NCI-H526 treated with DMSO at 0.1 percent for 48 hours (cell line): ENCODE measurements at regions not wholly inside any gene's neighbourhood (a gene's known extent, or its start where the extent isn't known, plus 50 kb on each side); places are given as distances from the start of the nearest gene placed in this dataset.

Experiments
- DNase-seq: peaks from one replicate; lab custom pipeline; 2025; lab: John Stamatoyannopoulos, UW

DNA sequence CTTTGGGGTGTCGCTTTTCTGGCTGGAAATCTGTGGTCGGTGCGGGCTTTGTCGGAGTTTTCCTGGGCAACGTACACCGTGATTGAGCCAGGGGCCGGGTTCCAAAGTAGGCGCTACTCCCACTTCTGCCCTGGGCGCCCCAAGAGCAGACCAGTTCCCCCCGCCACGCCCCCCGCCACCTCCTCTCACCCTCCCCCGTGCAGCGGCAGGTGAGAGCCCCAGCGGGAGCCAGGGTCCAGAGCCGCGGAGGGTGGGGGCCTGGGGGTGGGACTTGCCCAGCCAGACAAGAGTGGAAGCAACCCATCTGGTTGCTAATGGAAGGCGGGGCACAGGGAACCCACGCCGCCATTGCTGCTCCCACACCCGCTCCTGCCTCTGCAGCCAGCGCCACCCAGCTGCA, 2195.9 kb downstream of the PCDH9 start:
- DNase-seq = no peak

DNA sequence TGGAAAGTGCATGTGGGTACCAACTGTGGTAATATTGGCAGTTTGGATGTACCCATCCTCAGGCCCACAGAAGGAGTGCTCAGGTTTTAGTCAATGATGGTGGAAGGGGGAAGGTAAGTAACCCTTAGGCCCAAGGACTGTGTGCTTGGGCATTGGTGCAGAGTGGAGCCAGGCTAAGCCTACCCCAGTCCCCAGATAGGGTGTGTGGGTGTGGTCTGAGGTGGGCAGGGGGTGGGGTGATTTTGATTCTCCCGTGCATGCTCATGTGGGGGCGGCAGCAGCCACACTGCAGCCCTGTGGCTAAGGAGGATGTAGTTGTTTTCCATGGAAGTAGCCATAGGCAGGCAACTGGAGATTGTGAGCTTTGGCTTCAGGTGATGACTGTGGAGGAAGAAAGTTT, 2197.3 kb downstream of the PCDH9 start:
- no peak for DNase-seq

DNA sequence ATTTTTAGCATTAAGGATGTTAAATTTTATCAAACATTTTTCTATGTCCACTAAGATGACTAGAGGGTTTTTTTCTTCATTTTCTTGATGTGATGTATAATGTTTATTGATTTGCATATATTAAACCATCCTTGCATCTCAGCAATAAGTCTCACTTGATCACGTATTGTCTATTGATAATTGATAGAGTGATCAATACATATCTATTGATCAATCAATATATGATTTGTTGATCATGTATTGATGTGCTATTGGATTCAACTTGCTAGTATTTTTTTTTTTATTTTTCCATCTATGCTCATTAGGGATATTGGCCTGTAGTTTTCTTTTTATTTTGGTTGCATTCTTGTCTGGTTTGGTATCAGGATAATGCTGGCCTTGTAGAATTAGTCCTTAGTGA, 2202.0 kb downstream of the PCDH9 start:
- DNase-seq = no peak

DNA sequence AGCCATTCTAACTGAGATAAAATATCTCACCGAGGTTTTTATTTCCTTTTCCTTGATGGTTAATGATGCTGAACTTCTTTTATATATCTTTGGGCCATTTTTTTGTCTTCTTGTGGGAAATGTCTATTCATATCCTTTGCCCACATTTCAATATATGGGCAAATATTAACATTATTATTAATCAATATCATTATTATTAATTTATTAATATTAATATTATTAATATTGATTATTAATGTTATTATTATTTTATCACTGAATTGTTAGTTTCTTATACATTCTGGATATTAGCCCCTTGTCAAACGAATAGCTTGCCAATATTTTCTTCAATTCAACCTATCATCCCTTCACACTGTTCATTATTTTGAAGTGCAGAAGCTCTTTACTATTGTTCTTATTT, 2203.6 kb downstream of the PCDH9 start:
- no peak for DNase-seq

DNA sequence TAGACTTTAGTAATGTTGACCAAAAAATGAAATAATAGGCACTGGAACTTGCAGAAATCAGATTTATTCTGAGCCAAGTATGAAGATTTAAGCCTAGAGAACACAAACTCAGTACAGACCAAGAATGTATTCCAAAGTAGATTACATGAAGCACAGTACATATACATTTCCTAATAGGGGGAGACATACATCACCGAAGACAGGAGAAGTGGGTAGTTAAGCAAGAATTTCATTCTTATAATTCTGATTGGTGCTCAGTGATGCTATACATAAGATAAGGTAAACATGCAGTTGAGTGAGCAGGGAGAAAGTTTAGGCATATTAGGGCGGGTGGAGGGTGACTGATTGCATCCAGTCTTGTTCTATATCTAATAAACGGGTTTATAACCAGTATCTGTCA, 2218.8 kb downstream of the PCDH9 start:
- no peak for DNase-seq

DNA sequence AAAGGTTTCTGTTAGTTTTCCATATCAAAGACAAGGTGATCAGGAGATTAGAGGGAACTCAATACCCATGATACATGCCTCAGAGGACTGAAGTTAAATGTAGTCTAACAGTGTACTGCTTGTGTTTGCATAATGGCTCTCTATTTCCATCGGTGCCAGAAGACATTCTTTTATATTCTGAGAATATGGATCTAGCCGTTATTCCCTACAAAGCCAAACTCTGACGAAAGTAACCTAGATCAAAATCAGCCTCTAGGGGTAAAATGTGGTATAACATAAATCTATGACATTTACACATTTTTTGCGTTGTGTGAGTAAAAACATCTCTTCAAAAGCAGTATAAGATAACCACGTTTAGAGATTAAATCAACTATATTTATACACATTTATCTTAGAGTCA, 2232.7 kb downstream of the PCDH9 start:
- no peak for DNase-seq

DNA sequence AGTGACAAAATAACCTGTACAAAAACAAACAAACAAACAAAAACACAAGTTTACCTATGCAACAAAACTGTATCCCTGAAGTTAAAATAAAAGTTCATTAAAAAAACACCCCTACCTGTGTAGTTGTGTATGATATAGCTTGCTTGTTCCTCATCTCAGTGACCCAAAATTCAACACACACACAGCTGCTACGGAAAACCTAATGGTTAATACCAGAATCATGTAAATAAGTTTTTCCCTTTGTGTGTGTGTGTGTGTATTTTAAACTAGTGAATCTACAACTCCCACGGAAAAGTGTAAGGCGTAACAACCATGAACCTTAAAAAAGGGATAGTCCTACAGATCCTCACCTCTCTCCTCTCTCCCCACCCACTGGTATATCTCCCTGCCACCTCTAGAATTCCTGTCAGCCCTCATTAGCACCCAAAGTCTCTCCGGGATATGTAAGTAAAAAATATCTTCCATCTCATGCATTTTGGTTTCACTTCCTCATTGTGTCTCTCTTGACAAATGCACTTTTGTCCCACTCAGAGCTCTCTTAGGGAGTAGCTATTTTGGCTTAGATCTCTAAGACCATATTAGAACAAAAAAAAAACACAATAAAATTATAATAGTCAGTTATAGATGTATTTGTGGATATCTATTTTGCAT, 2236.5 kb downstream of the PCDH9 start:
- no peak for DNase-seq

DNA sequence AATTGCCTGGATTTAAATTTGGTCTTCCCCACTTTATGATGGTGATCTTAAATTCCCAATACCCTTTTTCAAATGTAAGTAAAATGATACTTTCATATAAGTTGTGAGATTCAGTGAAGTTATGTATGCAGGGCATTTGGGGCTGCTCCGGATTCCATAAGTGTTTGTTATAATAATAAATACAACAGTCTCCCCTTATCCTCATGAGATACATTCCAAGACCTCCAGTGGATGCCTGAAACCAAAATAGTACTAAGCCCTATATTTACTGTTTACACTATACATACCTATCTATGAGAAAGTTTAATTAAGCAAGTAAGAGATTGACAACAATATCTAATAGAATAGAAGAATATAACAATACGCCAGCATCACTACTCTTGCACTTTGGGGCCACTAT, 2237.8 kb downstream of the PCDH9 start:
- DNase-seq = no peak

DNA sequence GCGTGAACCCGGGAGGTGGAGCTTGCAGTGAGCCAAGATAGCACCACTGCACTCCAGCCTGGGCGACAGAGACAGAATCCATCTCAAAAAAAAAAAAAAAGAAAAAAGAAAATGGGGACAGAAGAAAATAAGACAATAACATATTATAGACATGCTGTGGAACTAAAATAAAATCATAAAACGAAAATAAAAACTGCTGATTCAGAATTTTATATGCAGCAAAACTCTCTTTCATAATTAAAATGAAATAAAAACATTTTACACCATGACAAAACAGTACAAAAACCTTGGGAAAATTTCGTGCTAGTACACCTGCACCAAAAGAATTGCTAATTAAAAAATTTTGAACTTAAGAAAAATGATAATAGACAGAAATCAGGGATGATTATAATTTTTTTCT, 2245.1 kb downstream of the PCDH9 start:
- DNase-seq = no peak

DNA sequence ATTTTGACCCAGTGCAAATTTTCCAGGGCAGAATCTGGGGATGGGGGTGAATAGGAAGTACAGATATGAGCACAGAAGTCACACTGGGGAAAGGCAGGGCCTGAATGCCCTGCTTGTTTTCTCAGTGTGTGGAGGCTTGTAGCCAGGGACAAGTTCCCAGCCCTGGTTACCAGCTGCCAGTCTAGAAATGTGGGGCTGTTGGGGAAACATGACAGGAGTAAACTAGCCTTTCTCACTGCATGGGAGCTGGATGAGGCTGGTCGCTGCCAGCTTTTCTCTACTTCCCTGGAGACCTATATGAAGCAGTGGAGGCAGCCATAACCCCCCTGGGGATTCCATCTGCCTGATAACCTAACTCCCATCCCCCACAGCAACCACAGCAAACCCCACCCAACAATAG, 2267.7 kb downstream of the PCDH9 start:
- no peak for DNase-seq

DNA sequence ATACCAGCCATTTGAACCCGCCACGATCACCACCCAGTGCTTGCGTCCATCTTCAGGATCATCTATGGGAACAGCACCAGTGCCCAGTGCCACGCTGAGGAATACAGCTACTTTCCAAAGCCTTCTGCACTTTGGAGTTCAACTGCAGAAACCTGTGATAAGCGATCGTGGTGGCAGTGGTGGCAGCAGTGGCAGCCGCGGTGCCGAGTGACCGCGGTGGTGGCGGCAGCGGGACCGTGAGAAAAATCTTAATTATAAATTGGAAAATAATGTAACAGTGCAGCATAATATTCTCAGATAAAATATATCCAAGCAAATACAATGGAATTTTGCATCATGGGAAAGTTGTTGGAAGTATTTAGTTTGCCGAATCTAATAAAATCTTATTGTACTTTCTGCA, 2270.9 kb downstream of the PCDH9 start:
- DNase-seq = no peak

DNA sequence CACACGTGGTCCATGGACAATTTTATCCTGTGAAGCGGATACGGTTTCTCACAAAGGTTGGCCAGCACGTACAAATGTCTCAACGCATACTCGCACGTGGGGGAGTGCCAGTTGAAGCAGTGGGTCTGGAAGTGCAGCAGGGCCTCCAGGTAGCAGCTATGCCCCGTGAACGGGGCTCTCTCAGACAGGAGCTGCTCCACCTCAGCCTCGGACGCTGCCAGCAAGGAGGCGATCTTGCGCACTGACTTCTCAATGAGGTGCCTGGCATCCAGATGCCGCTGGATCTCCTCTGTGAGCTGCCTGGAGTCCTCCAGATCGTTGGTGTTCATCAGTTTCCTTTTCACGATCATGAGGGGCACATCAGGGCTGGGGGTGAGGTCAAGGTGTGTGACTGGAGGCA, 2272.0 kb downstream of the PCDH9 start:
- DNase-seq = no peak

DNA sequence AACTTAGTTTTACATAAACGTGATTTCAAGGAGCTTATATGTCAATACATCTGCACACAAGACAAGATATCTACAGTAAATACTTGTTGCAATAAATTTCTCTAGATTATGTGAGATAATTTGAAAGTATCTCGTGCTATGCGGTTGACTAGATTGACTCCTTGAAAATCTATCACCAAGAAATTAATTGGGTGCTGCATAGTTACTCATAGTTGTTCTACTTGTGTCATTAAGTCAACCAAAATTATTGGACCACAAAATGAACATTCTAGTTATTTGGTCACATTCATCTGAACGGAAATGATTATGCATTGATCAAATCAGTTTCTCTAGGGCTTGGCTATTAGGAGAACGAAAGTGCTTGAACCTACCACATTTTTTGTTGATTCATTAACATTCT, 2291.5 kb downstream of the PCDH9 start:
- no peak for DNase-seq

DNA sequence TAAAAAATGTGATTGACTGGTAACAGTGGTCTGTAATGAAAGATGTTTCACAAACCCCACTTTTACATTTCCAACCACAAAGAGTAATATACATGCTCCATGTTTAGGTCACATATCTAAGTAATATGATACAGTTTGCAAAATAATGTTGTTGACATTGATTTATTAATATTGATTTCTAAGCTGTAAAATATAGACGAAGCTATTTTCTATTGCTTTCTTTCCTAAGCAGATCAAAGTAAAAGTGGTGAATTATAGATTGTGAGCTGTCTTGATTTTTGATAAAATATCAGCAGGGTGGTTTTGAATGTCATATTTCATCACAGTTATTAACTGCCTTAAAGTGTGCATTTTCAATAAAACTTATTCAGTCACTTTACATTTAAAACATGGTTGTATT, 2292.8 kb downstream of the PCDH9 start:
- no peak for DNase-seq

DNA sequence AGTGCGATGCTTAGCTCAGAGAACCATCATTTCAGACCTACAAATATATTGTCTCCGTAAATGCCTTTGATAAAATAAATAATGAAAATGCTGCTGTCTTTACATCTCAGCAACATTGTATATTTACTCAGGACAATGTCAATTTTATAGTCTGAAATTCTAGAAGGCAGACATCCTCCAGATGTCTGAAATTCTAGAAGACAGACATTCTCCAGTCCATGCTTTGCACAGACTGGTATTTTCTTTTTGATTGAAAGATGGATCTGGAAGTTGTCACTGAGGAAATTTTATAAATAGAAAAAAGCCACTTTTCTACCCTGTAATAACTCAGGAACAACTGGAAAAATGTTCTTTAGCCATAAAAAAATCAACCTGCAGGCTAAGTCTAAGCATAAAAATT, 2293.3 kb downstream of the PCDH9 start:
- DNase-seq = no peak

DNA sequence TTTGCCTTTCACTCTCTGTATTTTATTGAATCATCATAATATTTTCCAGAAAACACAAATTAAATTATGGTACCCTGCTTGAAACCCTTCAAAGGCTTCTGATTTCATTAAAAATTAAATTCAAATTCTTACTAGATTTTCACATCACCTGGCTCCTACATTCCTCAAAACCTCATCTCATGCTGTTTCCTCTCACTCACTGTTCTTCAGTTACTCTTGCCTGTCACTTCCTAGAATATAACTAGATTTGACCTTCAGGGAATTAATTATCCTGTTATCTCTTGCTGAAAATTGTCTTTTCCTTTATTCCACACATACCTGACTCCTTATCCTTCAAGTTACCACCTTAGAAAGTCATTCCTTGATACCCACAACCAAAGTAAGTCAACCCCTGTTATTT, 2294.7 kb downstream of the PCDH9 start:
- no peak for DNase-seq

DNA sequence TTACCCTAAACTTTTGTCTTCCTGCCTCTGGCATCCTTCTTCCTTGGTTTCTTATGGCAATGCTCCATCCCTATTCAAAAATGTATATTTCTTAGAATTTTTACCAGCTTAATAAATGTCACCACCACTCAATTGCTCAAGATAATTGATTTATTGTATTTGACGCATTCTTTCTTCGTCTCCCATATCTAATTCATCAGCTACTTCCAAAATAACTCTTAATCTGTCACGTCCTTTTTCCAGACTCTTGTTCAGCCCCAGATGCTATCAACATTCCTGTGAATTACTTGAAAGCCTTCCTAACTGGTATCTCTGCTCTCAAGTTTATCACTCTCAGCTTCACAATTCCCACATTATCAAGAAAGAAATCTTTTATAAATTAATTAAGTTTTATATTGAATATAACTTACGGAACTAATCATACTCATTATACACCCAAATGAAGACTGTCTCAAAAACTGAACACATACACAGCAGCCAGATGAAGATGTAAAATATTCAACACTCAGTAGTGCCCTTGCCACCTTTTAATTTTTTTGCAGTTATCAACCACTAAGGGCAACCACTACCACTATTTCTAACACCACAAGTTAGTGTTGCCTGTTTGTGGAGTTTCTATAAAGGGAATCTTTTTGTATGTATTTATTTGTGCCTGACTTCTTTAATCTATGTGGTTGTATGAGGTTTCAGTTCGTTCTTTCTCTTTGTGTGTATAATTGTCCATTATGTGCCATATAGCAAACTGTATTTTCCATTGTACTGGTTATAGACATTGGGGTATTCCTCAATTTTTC, 2295.4 kb downstream of the PCDH9 start:
- DNase-seq = no peak

DNA sequence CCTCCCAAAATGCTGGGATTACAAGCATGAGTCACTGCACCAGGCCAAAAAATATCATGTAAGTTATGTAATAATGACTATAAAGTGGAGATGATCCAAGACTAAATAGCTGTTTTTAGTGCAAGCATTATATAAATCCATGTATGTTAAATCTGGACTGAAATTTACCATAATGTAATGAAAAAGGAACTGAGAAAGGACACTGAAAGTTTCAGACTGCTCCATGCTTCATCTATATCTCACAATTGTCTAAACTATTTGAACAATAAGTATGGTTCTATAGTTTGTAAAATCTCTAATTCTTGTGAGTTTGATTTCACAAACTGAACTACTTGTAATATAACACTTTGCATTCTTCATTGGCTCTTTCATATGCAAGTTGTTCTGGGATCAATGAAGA, 2299.5 kb downstream of the PCDH9 start:
- DNase-seq = no peak

DNA sequence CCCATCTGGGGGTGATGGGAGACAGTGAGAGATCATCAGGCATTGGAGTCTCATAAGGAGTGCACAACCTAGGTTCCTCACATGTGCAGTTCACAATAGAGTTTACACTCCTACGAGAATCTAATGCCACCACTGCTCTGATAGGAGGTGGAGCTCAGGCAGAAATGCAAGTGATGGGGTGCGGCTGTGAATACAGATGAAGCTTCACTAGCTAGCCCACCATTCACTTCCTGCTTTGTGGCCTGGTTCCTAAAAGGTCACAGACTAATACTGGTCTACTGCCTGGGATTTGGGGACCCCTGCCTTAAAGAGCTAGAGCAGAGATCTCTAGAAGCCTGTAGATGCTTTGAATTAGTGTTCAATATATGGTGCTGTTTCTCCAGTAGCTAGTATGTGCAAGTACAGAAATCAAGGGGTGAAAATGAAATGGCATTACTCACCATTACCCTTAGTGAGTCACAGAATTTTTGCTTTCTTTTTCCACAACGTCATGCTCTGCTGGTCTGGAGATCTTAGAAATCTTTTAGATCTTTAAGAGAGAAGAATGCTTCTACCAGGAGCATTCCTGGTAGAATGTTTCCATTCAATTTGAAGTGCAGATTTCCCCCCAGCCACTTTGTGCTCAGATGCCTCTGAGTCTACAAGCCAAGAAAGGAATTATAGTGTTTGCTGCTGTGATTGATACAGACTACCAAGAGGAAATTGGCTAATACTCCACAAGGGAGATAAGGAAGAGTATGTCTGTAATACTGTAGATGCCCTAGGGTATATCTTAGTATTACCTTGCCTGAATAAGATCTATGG, 2301.2 kb downstream of the PCDH9 start:
- no peak for DNase-seq

DNA sequence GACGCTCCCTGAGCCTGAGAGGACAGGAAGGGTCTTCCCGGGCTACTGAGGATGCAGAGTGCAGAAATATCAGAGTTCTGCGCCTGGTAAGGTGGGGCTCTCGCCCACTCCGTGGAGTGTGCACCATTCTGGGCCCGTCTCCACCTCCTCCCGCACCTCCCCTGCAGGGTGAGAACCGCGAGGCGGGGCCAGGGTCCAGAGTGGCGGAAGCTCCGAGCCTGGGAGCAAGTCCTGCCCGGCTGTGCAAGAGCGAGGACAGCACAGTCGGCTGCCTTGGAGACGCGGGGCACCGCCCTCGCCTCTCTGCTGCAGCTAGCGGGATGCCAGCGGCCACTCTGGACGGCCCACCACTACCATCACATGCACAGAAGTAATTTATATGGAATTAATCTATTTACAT, 2304.4 kb downstream of the PCDH9 start:
- no peak for DNase-seq

DNA sequence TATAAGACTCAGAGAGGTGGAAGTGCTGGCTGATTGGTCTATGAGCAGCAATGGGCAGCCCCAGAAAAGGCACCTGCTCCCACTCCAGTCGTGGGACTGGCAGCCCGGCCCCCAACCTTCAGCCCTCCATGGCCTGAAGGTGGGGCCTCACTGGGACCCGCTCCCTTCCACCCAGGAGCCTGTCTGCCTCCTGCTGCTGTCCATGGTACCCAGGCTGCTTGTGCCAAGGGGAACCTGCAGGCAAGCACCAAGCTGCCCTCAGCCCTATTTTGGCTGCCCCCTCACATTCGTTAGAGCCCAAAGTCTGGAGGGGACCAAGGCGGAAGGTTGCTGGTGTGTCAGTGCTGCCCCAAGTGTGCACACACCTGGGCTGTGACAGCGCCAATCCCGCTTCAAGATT, 2304.9 kb downstream of the PCDH9 start:
- no peak for DNase-seq

DNA sequence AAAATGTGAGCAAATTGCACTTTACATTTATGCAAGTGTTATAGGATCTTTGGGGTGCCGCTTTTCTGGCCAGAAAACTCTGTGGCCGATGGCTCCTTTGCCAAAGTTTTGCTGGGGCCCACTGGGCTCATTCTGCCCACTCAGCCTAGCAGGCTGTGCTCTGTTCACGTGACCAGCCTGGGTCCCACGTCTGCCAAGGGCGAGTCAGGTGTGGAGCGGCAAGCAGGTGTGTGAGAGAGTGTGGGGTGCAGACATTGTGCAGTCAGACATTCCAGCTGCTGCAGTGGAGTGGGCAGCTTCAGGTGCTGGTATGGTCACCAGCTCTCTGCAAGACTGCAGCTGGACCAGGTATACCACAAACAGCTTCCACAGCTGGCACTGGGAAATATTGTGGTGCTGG, 2305.7 kb downstream of the PCDH9 start:
- no peak for DNase-seq

DNA sequence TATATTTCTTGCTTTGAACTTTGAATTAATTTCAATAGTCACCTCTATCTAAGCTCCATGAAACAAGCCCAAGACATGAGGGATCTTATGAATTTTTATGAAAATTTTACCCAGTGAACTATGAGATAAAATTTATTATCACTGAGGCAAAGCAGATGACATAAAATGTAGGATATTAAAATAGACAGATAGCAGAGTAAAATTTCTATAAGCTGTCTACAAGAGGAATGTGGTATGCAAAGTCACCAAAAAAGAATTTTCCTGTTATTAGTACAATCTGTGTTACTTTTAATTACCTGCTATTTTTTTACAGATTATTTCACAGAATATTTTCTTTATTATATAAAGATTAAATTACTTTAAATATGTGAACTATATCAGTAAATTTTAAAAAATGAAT, 2312.6 kb downstream of the PCDH9 start:
- DNase-seq = no peak
